GM18951 (cell line): ENCODE measurements at regions not wholly inside any gene's neighbourhood (a gene's known extent, or its start where the extent isn't known, plus 50 kb on each side); places are given as distances from the start of the nearest gene placed in this dataset.

ENCODE experiments used
- POLR2A ChIP-seq: IDR thresholded peaks from 4 replicates; pipeline ENCODE4 v1.6.1; 2011; ENCODE audit warnings: mild to moderate bottlenecking; ENCODE audit not compliant: insufficient read length, insufficient read depth; ENCODE audit errors: extremely low read depth
- in situ Hi-C: fragments of 300-500 bp; cut with MboI; formaldehyde crosslinking; loops from one replicate; pipeline ENCODE4 v1.12.0; 2022; ENCODE audit warnings: low sequenced_read_pairs, mixed read lengths, inconsistent platforms; ENCODE audit not compliant: unreplicated experiment

GRCh38 chr1:193565971-193566577 is 379.7 kb upstream of the B3GALT2 start:
- TF ChIP-seq POLR2A = no peak
- in situ Hi-C loops = no loop called here

GRCh38 chr1:193562121-193562520 is 375.7 kb upstream of the B3GALT2 start:
- in situ Hi-C loops = no loop called here
- TF ChIP-seq POLR2A = no peak

DNA sequence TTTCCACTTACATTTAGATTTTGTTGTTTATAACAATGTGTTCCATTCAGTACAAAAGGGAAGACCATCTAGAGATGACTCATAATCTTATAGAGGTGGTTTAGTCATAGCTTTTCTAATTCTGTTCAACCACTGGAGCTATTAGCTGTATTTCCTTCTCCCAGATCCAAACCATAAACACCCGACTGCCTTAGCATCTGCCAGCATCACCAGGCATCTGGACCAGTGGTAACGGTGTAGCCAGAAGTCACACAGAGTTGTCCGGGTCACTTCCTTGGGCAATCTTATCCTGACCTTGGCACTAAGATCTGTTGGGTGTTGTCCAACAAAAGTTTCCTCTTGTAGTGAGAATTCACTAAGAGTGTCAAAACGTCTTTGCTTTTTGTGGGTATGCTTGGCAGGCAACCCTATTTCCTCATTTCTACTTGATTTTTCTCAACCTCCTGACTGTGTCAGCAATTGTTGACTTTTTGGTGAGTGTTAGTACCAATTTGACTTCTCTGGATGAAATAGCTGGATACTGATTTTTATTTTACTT is 372.1 kb upstream of the B3GALT2 start:
- no peak for TF ChIP-seq POLR2A
- in situ Hi-C loops = no loop called here

DNA sequence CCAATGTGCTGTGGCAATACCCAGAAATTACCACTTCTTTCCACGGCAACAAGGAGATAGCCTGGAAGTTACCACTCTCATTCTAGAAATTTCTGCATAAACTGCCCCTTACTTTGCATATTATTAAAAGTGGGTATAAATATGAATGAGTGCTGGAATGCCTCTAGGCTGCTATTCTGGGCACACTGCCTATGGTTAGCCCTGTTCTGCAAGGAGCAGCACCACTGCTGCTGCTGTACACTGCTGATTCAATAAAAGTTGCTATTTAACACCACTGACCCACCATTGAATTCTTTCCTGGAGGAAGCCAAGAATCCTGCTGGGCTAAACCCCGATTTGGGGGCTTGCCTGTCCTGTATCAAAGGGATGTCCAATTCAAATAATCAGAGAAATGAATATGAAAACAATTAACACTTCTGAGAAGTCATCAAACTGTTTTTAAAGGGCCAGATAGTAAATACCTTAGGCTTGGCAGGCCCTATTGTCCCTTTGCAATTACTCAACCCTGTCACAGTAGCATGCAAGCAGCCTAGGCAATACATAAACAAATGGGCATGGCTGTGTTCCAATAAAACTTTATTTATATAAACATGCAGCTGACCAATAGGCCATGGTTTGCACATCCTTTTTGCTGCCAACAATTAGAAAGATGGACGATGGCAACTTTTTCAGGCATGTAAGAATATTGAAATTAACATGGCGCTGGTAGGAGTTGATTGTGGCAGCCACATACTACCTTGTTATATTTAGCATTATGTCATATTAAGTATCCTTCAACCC is 369.4 kb upstream of the B3GALT2 start:
- no peak for TF ChIP-seq POLR2A

DNA sequence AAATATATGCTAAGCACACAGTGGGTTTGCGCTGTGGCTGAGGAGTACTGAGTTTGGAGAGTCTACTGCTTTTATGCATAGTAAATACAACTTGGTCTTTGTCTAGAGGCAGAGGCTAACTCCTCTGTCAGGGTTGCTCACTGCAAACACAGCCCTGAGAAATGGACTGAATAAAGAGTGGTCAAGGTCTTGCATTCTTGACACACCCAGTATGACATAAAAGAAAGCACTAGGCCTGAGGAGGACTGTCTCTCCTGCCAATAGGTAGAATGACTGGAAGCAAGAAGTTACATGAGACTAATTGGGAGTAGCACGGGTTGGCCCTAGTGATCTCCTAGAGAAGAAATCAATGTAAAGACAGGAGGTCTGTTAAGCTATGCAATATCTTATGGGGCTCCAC is 367.2 kb upstream of the B3GALT2 start:
- no peak for TF ChIP-seq POLR2A
- in situ Hi-C loops = no loop called here

More for the DNA sequence above, 369.4 kb upstream of the B3GALT2 start:
- in situ Hi-C loops = no loop called here

DNA sequence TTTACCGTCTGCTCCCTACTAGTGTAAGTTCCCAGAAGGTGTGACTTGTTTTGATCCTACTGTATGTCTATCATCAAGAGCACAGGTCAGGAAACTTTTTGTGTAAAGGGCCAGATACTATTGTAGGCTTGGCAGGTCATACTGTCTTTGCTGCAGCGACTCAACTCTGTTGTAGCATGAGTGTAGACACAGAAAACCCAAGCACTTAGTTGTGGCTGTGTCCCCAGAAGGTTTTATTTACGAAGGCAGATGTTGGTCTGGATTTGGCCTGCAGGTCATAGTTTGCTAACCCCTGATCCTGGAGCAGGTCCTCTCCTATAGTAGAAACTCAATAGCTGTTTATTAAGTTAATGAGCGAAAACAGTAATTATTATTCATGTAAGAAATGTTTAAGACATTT is 365.9 kb upstream of the B3GALT2 start:
- no peak for TF ChIP-seq POLR2A
- in situ Hi-C loops = no loop called here

DNA sequence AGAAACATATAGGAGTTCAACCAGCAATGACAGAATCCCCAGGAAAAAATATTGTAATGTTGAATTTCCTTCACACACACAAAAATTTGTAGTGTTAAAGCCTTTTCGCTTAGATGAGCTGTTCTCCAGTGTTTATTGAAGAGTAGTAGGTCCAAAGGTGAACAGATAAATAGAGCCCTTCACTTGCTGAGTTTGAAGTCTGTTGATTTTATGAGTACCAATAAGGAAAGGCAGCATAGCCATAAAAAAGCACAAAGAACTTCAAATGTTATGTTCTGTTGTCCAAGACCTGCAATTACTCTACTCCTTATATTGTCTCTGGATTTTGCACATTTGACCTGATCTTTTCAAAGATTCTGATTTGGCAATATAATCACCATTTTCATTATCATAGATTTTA is 362.7 kb upstream of the B3GALT2 start:
- no peak for TF ChIP-seq POLR2A
- in situ Hi-C loops = no loop called here

GRCh38 chr1:193545171-193545570 is 358.8 kb upstream of the B3GALT2 start:
- no peak for TF ChIP-seq POLR2A
- in situ Hi-C loops = no loop called here

GRCh38 chr1:193543259-193543658 is 356.8 kb upstream of the B3GALT2 start:
- no peak for TF ChIP-seq POLR2A
- in situ Hi-C loops = no loop called here

- in situ Hi-C loops = no loop called here
- no peak for TF ChIP-seq POLR2A
Observed at GRCh38 chr1:193542690-193543089, 356.3 kb upstream of the B3GALT2 start.

DNA sequence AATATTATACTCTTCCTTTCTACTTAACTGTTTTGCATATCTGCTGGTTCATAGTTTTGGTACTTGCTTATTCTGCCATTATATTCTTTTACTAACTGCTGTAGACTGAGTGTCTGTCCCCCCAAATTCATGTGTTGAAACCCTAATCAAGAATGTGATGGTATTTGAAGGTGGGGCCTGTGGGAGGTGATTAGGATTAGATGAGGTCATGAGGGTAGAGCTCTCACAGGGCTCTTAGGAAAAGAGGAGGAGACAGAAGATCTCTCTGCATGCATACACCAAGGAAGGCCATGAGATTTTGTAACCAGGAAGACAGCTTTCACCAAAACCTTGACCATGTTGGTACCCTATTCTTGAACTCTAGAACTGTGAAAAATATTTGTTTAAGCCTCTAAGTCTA is 354.1 kb upstream of the B3GALT2 start:
- in situ Hi-C loops = no loop called here

GRCh38 chr1:193539731-193540459 is 353.5 kb upstream of the B3GALT2 start:
- in situ Hi-C loops = no loop called here
- no peak for TF ChIP-seq POLR2A

More for the DNA sequence above, 354.1 kb upstream of the B3GALT2 start:
- TF ChIP-seq POLR2A = no peak

DNA sequence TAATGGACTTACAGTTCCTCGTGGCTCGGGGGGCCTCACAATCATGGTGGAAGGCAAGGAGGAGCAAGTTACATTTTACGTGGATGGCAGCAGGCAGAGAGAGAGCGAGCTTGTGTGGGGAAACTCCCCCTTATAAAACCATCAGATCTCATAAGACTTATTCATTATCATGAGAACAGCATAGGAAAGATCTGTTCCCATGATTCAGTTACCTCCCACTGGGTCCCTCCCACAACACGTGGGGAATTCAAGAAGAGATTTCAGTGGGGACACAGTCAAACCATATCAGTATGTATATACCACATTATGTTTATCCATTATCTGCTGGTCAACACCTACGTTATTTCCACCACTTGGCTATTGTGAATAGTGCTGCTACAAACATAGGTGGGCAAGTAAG is 352.3 kb upstream of the B3GALT2 start:
- no peak for TF ChIP-seq POLR2A

More for the DNA sequence above, 352.3 kb upstream of the B3GALT2 start:
- in situ Hi-C loops = no loop called here
